HepG2 (cell line): ENCODE measurements at regions not wholly inside any gene's neighbourhood (a gene's known extent, or its start where the extent isn't known, plus 50 kb on each side); places are given as distances from the start of the nearest gene placed in this dataset.

Source experiments
- POLR2A ChIP-seq, 2 experiments: IDR thresholded peaks; 2 replicates each; pipeline ENCODE4 v1.6.1; 2011; ENCODE audit warnings: low read depth in 2 of 2, low read length in 2 of 2, mild to moderate bottlenecking in 1 of 2, moderate library complexity in 1 of 2; ENCODE audit not compliant: insufficient read depth in 1 of 2
- SMARCE1 ChIP-seq: fragments of 450-650 bp; IDR thresholded peaks from 2 replicates; pipeline ENCODE4 v1.6.1; 2017; ENCODE audit warnings: borderline replicate concordance
- ZBTB20 ChIP-seq: sonication (generic); formaldehyde crosslinking; IDR thresholded peaks from 2 replicates; pipeline ENCODE4 v1.8.1; 2023; ENCODE audit warnings: missing genetic modification reagents, low read depth, mild to moderate bottlenecking, borderline replicate concordance
- ZNF549 ChIP-seq: sonication (generic); formaldehyde crosslinking; IDR thresholded peaks from 2 replicates; pipeline ENCODE4 v1.5.0; 2020; ENCODE audit warnings: missing genetic modification reagents

DNA sequence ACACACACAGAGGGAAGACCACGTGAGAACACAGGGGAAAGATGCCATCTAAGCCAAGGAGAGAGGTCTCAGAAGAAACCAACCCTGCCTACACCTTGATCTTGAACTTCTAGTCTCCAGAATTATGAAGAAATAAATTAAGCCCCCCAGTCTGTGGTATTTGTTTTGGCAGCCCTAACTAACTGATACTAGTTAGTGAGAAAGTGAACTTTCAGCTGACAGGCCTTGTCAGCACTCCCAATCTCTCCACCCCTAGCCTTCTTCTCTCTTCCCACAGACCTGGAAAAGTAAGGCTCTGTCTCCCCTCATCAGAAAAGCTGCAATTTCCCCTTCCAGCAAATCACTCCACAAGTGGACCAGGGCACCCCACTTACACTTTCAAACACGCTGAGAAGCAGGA is 108.6 kb upstream of the CDYL start:
- TF ChIP-seq ZBTB20 = no peak
- TF ChIP-seq POLR2A (IDR thresholded peaks at IDR 0.05; ENCODE audit: insufficient read depth in 1 of 2, low read depth in 2 of 2, low read length in 2 of 2) = no peak
- no peak for TF ChIP-seq SMARCE1
- no peak for TF ChIP-seq ZNF549 (CRISPR knock-in tag)
